ENCODE measurements at regions not wholly inside any gene's neighbourhood (a gene's known extent, or its start where the extent isn't known, plus 50 kb on each side); places are given as distances from the start of the nearest gene placed in this dataset.

DNA sequence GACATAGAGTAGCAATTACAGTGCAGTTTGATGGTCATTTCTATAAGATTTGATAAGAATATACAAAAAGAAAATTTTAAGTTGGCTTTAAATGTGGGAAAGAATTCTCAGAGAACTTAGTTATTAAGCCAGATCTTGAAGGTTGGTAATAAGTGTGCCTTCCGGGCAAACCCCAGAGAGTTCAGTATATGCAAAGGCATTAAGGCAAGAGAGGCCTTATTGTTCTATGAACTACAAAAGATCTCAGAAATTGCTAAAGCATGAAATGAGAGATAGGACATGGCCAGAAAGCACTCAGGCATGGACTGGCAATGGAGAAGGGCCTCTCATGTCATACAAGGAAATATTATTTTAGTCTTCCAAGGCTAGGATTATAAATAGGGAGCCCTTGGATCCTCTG is 390.2 kb upstream of the C1orf87 start:
- Mint-ChIP-seq H3K36me3 (ENCODE audit: low read depth) (peaks cover 5% of the 10 kb centered on the region), H3K4me3 (no peak overlapping the region), H3K4me1 (peaks cover 4% of the 10 kb centered on the region), H3K27ac (ENCODE audit: unreplicated experiment) (no peak overlapping the region), H3K9me3 (peaks cover 10% of the 10 kb centered on the region), H3K27me3 (ENCODE audit: low read depth) (no peaks in the 10 kb centered on the region)
- no peak for DNase-seq (ENCODE audit: low read depth, low spot score)
- TF ChIP-seq CTCF (conservative IDR thresholded peaks at IDR 0.05): no peak

- Mint-ChIP-seq H3K27me3 (ENCODE audit: low read depth) (no peaks in the 10 kb centered on the region), H3K4me1 (peaks cover 4% of the 10 kb centered on the region), H3K27ac (ENCODE audit: unreplicated experiment) (no peak overlapping the region), H3K36me3 (ENCODE audit: low read depth) (peaks cover 5% of the 10 kb centered on the region), H3K9me3 (peaks cover 12% of the 10 kb centered on the region), H3K4me3 (no peak overlapping the region)
- DNase-seq (ENCODE audit: low read depth, low spot score): no peak
- TF ChIP-seq CTCF (conservative IDR thresholded peaks at IDR 0.05): no peak
Observed at GRCh38 chr1:60463146-60463545, 389.6 kb upstream of the C1orf87 start.

GRCh38 chr1:60461925-60462595 is 388.5 kb upstream of the C1orf87 start:
- DNase-seq (ENCODE audit: low read depth, low spot score): no peak
- H3K4me3 Mint-ChIP-seq: no peak overlapping the region
- peaks cover 4% of the 10 kb centered on the region for H3K4me1 Mint-ChIP-seq
- H3K9me3 Mint-ChIP-seq: peaks cover 17% of the 10 kb centered on the region
- TF ChIP-seq CTCF (conservative IDR thresholded peaks at IDR 0.05): no peak
- H3K27me3 Mint-ChIP-seq (ENCODE audit: low read depth): no peaks in the 10 kb centered on the region
- peaks cover 5% of the 10 kb centered on the region for H3K36me3 Mint-ChIP-seq (ENCODE audit: low read depth)
- no peak overlapping the region for H3K27ac Mint-ChIP-seq (ENCODE audit: unreplicated experiment)

GRCh38 chr1:60458111-60458510 is 384.5 kb upstream of the C1orf87 start:
- Mint-ChIP-seq H3K27me3 (ENCODE audit: low read depth) (no peaks in the 10 kb centered on the region), H3K36me3 (ENCODE audit: low read depth) (peaks cover 2% of the 10 kb centered on the region), H3K4me1 (peaks cover under 1% of the 10 kb centered on the region), H3K4me3 (no peak overlapping the region), H3K9me3 (peaks cover 19% of the 10 kb centered on the region), H3K27ac (ENCODE audit: unreplicated experiment) (no peak overlapping the region)
- TF ChIP-seq CTCF (conservative IDR thresholded peaks at IDR 0.05): no peak
- DNase-seq (ENCODE audit: low read depth, low spot score): no peak

GRCh38 chr1:60449876-60450275 is 376.3 kb upstream of the C1orf87 start:
- TF ChIP-seq CTCF (conservative IDR thresholded peaks at IDR 0.05): no peak
- Mint-ChIP-seq H3K4me1 (peaks cover 5% of the 10 kb centered on the region), H3K4me3 (no peak overlapping the region), H3K27me3 (ENCODE audit: low read depth) (no peaks in the 10 kb centered on the region), H3K27ac (ENCODE audit: unreplicated experiment) (no peak overlapping the region), H3K9me3 (peaks cover 4% of the 10 kb centered on the region), H3K36me3 (ENCODE audit: low read depth) (peaks cover 6% of the 10 kb centered on the region)
- no peak for DNase-seq (ENCODE audit: low read depth, low spot score)
